SW 1271 (cell line): ENCODE measurements at regions not wholly inside any gene's neighbourhood (a gene's known extent, or its start where the extent isn't known, plus 50 kb on each side); places are given as distances from the start of the nearest gene placed in this dataset.

Experiments
- DNase-seq, 2 experiments: peaks; one replicate each; lab custom pipeline; 2025; lab: John Stamatoyannopoulos, UW

- DNase-seq = no peak
Measured at GRCh38 chr2:164302786-164303185, 318.5 kb downstream of the GRB14 start.

- no peak for DNase-seq
Measured at GRCh38 chr2:164288235-164288634, 333.0 kb downstream of the GRB14 start.

- no peak for DNase-seq
Measured at GRCh38 chr2:164287056-164287455, 334.2 kb downstream of the GRB14 start.

GRCh38 chr2:164285576-164285975, 335.7 kb downstream of the GRB14 start:
- no peak for DNase-seq

GRCh38 chr2:164281896-164282295, 339.4 kb downstream of the GRB14 start:
- DNase-seq = no peak

GRCh38 chr2:164275659-164276058, 345.6 kb downstream of the GRB14 start:
- no peak for DNase-seq

- no peak for DNase-seq
Measured at GRCh38 chr2:164260506-164260905, 360.8 kb downstream of the GRB14 start.

GRCh38 chr2:164257742-164258141, 363.5 kb downstream of the GRB14 start:
- no peak for DNase-seq

- no peak for DNase-seq
Measured at GRCh38 chr2:164252568-164253287, 368.6 kb downstream of the GRB14 start.

GRCh38 chr2:164243315-164243714, 378.0 kb downstream of the GRB14 start:
- no peak for DNase-seq

- no peak for DNase-seq
Measured at GRCh38 chr2:164242409-164242808, 378.9 kb downstream of the GRB14 start.

- no peak for DNase-seq
Measured at GRCh38 chr2:164234074-164234473, 387.2 kb downstream of the GRB14 start.

GRCh38 chr2:164224007-164224406, 397.3 kb downstream of the GRB14 start:
- no peak for DNase-seq

- no peak for DNase-seq
Measured at GRCh38 chr2:164221473-164221872, 399.8 kb downstream of the GRB14 start.

- DNase-seq = no peak
Measured at GRCh38 chr2:164220265-164220664, 401.0 kb downstream of the GRB14 start.

- no peak for DNase-seq
Measured at GRCh38 chr2:164213916-164214315, 407.4 kb downstream of the GRB14 start.

- DNase-seq = peak in 1 of 2 experiments; percentile 4
Measured at GRCh38 chr2:164205347-164205746, 415.9 kb downstream of the GRB14 start.

GRCh38 chr2:164203131-164203530, 418.2 kb downstream of the GRB14 start:
- no peak for DNase-seq

GRCh38 chr2:164198256-164198655, 423.0 kb downstream of the GRB14 start:
- no peak for DNase-seq

GRCh38 chr2:164190700-164191099, 430.6 kb downstream of the GRB14 start:
- no peak for DNase-seq

- no peak for DNase-seq
Measured at GRCh38 chr2:164189851-164190250, 431.4 kb downstream of the GRB14 start.

- no peak for DNase-seq
Measured at GRCh38 chr2:164187121-164187520, 434.2 kb downstream of the GRB14 start.

GRCh38 chr2:164186591-164186990, 434.7 kb downstream of the GRB14 start:
- no peak for DNase-seq

- no peak for DNase-seq
Measured at GRCh38 chr2:164182116-164182627, 439.1 kb downstream of the GRB14 start.
